EL (cell line): ENCODE measurements at regions not wholly inside any gene's neighbourhood (a gene's known extent, or its start where the extent isn't known, plus 50 kb on each side); places are given as distances from the start of the nearest gene placed in this dataset.

ENCODE experiments used
- DNase-seq: peaks from one replicate; pipeline ENCODE4 v3.0.0-alpha.2; 2016

GRCh38 chr20:41939659-41940058, 321.5 kb upstream of the CHD6 start:
- DNase-seq: no peak

GRCh38 chr20:41938353-41938752, 320.2 kb upstream of the CHD6 start:
- DNase-seq: no peak

GRCh38 chr20:41935259-41935791, 317.1 kb upstream of the CHD6 start:
- no peak for DNase-seq

GRCh38 chr20:41932431-41932830, 314.3 kb upstream of the CHD6 start:
- DNase-seq: no peak

- DNase-seq: no peak
Measured at GRCh38 chr20:41927655-41928054, 309.5 kb upstream of the CHD6 start.

GRCh38 chr20:41927189-41927588, 309.0 kb upstream of the CHD6 start:
- DNase-seq: no peak

GRCh38 chr20:41925476-41925875, 307.3 kb upstream of the CHD6 start:
- no peak for DNase-seq

GRCh38 chr20:41923624-41924023, 305.4 kb upstream of the CHD6 start:
- no peak for DNase-seq

- DNase-seq: no peak
Measured at GRCh38 chr20:41913146-41913545, 295.0 kb upstream of the CHD6 start.

- no peak for DNase-seq
Measured at GRCh38 chr20:41910558-41910957, 292.4 kb upstream of the CHD6 start.

- DNase-seq: no peak
Measured at GRCh38 chr20:41905199-41905598, 287.0 kb upstream of the CHD6 start.

- no peak for DNase-seq
Measured at GRCh38 chr20:41903586-41903985, 285.4 kb upstream of the CHD6 start.

GRCh38 chr20:41902346-41902745, 284.2 kb upstream of the CHD6 start:
- no peak for DNase-seq

- DNase-seq: no peak
Measured at GRCh38 chr20:41900201-41900691, 282.1 kb upstream of the CHD6 start.

- DNase-seq: no peak
Measured at GRCh38 chr20:41897708-41898107, 279.5 kb upstream of the CHD6 start.

- no peak for DNase-seq
Measured at GRCh38 chr20:41895241-41896032, 277.3 kb upstream of the CHD6 start.

- no peak for DNase-seq
Measured at GRCh38 chr20:41894255-41894963, 276.2 kb upstream of the CHD6 start.

GRCh38 chr20:41892031-41892430, 273.9 kb upstream of the CHD6 start:
- no peak for DNase-seq

GRCh38 chr20:41889844-41890224, 271.7 kb upstream of the CHD6 start:
- DNase-seq: no peak

GRCh38 chr20:41889126-41889843, 271.1 kb upstream of the CHD6 start:
- DNase-seq: no peak

- no peak for DNase-seq
Measured at GRCh38 chr20:41888434-41888833, 270.3 kb upstream of the CHD6 start.

- no peak for DNase-seq
Measured at GRCh38 chr20:41887500-41887899, 269.3 kb upstream of the CHD6 start.

GRCh38 chr20:41881466-41882046, 263.4 kb upstream of the CHD6 start:
- no peak for DNase-seq
